NCI-H1436 (cell line): ENCODE measurements at regions not wholly inside any gene's neighbourhood (a gene's known extent, or its start where the extent isn't known, plus 50 kb on each side); places are given as distances from the start of the nearest gene placed in this dataset.
A peak's percentile ranks its signal among the peaks of the same experiment; 100 is the strongest.
"Not testable (repeated sequence)": the region's sequence is repeated elsewhere in the genome, so short reads cannot be mapped to it uniquely, and the experiment has no call there.

Source experiments
- DNase-seq: peaks from one replicate; lab custom pipeline; 2025; lab: John Stamatoyannopoulos, UW

DNA sequence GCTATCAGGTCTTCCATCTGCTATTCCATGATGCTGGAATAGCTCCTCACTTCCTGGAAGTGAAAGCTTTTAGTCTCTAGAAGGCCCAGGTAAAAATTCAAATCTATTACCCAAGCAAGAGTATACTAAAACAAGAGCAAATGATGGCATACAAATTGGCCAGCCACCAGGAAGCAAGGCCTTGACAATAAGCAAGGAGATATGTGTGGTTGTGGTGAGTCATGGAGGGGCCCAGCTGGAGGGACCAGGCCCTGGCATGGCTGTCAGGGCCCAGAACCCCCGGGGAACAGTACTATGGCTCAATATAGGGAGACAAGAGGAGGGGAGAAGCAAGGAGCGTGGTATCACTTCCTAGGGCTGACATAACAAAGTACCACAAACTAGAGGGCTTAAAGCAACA is 358.7 kb downstream of the RRAGC start:
- DNase-seq = no peak

DNA sequence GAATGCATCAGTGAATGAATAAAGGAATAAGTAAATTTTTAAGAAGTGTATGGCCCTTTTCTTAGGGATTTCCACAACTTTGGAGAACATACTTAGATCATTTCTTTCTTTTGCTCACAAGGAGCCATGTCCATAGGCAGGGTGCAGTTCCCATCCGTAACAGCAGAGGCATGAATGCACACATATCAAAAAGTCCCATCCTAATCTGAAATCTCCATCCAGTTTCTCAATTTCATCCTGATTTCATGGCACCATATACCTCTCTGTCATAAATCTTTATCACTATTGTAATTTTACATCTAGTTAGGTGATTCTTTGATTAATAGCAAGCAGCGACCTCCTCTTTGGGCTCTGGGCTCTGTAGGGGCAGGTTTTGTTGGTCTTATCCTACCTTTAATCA is 359.2 kb downstream of the RRAGC start:
- no peak for DNase-seq

DNA sequence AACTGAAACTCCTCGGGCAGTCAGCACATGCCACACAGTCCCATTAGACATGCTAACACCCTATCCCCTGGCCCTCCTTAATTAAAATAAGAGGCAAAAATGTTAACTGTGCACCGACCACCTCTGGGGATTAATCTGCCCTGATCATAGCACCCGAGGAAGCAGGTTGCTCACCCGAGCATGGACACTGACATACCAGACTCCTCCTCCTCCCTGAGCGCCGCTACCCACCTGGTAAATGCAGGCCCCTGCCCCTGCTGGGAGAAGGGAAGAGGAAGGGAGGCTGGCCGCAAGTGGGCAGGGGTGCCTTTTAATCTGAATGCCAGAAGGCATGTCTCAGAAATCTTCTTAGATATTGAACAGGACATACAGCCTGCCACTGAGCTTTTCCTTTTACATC is 360.9 kb downstream of the RRAGC start:
- DNase-seq = no peak

DNA sequence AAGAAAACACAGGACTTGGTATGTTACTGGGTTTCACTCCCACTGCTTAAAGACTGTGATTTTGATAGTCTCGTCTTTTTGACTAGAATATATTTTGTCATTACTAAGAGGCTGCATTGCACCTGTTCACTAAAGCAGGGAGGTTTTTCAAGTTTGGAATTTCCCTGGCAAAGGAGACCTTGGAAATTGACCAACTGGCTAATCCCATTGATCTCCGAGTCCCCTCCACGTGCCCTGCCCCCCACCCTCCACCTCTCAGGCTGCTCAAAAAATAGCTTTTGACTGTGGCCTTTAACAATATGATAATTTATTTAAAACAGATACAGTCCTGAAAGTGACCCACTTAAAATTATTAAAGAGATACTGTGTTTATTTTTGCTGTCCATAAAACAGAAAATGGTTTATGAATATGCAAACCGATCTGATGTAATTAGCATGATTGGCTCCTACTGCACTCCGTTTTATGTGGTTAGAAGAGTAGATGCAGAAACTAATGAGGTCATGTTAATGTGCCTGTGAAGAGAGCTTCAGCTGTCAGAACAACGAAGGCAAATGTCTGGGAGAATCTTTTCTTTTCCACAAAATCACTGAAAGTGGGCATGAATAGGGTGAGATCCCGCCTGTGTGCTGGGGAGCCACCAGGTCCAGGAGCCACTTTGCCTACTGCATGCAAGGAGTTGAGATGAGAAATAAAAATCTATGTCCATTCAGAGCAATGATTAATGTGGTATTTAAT is 361.5 kb downstream of the RRAGC start:
- no peak for DNase-seq

DNA sequence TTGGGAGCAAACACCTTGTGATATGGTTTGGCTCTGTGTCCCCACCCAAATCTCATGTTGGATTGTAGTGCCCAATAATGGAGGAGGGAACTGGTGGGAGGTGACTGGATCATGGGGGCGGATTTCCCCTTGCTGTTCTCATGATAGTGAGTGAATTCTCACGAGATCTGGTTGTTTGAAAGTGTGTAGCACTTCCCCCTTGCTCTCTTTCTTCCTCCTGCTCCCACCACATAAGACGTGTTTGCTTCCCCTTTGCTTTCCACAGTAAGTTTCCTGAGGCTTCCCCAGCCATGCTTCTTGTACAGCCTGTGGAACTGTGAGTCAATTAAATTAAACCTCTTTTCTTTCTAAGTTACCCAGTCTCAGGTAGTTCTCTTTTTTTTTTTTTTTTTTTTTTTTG is 366.3 kb downstream of the RRAGC start:
- not testable (repeated sequence) for DNase-seq

DNA sequence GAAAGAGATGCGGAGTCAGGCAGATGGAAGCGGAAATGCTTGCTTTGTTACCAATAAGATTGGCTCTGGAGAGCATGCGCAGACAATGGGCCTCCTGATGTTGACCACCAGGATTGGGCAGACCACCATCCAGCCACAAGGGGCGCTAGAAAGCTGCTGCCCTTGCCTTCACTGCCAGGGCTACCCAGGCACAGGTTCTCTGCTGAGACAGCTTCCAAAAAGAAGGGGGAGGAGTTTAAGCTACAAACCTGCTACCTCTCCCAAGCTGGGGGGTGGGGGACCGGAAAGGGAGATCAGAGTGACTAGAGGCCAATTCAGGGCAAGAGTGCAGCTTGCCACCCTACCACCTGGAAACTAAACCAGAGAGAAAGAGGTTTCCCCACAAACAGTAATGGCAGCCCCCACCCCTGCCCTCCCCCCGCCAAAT is 369.7 kb downstream of the RRAGC start:
- peak; percentile 5 for DNase-seq

DNA sequence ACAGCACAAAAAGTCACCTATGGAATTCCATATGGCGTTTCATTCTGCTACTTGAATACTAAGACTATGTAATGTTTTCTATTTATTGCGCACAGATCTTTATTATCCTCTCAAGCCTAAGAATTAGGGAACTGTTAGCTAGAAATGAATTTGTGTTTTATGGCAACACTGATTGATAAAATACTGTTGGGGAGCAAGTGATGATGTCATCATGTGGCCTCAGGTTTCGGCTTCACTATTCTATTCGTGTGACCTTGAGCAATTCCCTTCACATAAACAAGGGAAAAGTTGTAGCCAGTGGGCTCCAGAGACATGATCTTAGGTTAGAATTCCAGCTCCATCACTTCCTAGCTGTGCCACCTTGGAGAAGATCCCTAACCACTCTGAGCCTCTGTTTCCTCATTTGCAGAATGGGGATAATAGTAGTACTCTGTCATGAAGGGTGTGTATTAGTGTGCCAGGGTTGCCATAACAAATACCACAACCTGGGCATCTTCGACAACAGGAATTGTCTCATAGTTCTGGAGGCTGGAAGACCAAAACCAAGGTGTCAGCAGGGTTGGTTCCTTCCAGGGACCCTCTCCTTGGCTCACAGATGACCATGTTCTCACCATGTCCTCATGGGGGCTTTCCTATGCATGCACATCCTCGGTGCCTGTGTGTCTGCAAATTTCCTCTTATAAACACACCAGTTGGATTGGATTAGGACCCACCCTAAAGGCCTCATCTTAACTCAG is 371.2 kb downstream of the RRAGC start:
- DNase-seq = no peak

DNA sequence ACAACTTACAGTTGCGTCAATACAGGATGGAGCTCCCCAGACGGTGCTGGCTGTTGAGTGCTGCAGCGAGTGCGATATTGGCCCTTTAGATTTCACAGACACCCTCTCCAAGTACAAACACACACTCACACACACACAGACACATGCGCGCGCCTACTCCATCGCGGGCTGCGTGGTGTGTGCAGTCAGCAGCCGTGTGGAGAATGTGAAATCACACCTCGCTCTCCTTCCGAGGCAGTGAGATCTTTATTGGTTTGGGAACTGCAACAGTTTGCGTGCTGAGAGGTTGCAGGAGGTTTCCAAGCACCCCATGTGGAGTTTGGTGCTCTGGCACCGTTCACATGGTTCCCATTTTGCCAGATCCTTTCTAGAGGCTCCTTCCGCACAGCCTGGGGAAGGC is 372.2 kb downstream of the RRAGC start:
- no peak for DNase-seq

DNA sequence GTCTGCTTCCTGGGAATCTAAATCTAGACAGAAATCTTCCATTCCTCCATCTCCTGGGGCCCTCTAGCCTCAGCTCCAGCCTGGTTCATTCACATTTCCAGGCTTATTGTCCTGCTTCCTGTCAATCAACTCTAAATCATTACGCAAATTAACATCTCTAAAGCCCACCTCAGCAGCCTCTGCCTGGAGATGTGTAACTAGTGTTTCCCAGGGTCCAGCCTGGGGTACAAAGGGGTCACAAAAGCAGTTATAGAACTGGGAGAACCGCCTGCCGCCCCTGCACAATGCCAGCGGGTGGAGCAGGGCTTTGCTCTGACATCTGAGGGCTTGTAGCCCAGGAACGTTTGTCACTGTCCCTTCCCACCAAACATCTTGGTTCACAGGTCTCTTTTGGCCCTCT is 373.5 kb downstream of the RRAGC start:
- DNase-seq = no peak

DNA sequence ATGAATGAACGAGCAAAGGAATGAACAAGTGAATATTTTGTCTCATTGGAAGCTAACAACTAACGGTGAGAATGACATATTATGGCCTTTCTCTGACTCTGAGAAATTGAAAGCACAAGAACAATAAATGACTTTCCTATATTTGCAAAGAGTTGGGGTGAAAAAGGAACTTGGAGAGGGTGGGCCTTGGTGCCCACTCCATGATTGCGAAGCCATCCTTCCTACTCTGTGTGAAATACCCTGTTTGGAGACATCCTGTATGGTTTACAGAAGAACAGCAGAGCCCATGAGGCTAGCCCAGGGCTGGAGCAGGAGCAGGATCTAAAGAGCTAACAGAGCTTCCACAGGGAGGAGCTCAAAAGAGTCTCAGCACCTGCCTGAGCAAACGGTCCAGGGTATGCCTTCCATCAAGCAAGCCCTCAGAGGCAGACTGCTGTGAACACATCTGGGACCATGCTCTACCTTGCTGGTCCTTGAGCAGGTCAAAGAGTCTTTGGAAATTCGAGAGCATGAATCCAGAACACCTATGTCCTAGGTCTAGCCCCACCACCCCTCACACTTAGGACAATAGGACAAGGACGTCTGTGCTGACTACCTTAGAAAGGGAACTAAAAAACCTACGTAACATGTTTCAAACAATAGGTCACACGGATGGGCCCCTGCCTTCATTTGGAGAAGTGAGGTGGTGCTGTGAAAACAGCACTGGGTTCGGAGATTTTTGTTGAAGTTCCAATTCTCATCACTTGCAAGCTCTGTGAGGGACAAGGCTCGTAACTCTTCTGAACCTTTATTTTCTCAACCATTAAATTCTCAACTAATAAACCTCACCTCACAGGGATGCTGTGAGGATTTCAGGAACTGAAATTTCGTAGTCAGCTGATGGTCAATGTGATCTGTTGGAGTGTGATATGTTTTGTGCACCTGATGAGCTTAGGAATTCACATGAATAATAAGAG is 377.4 kb downstream of the RRAGC start:
- DNase-seq = no peak

DNA sequence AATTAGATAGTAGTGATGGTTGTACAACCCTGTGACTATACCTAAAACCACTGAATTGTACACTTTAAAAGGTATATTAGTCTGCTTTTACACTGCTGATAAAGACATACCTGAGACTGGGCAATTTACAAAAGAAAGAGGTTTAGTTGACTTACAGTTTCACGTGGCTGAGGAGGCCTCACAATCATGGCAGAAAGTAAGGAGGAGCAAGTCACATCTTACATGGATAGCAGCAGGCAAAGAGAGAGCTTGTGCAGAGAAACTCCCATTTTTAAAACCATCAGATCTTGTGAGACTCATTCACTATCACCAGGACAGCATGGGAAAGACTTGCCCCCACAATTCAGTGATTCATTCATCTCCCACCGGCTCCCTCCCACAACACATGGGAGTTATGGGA is 379.9 kb downstream of the RRAGC start:
- DNase-seq = not testable (repeated sequence)

DNA sequence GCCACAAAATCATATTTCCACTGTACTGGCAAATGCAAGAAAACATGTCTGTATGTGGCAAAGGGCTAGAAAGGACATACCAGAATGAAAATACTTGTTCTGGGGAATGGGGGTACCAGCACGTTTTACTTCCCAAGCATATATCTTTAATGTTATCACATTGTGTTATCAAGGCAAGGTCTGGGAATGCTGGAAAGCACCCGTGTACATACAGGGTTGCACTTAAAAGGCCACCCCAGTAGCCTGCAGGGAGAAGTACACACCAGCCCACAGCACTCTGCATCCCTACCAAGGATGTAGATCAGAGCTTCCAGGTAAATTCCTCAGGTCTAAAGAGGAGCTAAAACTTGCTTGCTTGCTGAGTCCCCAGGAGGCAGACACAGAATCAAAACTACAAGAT is 381.8 kb downstream of the RRAGC start:
- no peak for DNase-seq

DNA sequence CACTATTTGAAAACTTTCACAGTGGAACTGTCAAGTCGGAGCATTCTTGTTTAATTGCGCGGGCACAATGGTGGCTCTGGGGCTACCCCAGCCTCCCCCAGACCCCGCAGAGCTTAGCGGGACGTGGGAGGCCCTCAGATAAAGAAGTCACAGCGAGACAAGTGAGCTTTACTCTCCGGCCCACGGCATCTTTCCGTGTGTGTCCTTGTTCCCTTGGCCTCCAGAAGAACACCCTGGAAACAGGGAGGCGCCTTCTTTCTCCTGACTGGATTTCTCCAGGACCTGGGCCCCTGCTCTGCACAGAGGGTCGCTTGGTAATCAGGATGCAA is 382.8 kb downstream of the RRAGC start:
- DNase-seq = no peak

DNA sequence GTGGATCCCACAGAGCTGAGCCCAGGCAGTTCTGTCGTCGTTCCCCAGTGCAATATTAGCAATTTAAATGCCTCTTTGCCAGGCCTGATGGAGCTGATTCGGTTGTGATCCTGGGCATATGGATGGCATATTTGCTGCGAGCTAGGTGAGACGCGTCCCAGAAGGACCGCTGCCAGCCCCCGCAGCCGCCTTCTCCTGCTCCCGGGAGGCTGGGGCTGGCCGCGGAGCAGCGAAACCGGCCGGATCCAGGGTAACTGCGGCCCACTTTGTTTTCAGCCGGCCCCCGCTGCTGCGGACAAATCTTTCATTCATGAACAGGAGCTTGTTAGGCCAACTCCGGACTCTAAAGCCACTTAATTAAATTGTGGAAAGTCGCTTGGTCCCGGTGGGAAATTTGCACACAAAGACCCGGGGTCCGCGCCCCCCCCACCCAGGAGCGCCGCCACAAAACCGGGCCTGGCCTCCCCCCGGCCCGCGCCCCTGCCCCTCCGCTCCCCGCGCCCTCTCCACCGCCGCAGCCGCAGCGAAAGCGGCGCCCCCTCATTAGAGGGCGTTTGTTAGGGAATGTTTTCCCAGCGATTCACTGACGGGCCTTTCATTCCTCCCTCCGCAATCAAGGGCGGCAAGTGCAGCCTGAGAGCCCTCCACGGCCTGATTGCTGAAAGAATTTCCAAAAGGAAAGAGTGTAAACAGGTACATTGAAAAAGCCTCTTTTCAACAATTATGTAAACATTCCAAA is 383.3 kb downstream of the RRAGC start:
- DNase-seq = no peak

DNA sequence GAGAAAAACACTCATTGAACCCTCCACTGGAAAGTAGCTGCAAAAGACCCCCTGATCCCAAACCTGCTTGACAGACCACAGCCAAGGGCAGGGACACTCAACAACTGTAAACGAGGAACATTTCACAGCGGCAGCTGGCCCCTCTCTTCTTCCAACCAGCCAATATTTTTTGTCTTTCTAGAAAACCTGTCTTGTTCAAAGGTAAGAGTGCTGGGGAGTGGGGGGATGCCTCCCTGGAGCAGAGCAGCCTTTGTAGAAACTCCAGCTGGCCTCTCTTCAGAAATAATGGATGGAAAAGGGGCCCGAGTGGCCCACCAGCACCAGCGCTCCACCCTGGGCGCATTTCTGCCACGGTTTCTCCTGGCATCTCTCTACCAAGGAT is 384.0 kb downstream of the RRAGC start:
- no peak for DNase-seq

DNA sequence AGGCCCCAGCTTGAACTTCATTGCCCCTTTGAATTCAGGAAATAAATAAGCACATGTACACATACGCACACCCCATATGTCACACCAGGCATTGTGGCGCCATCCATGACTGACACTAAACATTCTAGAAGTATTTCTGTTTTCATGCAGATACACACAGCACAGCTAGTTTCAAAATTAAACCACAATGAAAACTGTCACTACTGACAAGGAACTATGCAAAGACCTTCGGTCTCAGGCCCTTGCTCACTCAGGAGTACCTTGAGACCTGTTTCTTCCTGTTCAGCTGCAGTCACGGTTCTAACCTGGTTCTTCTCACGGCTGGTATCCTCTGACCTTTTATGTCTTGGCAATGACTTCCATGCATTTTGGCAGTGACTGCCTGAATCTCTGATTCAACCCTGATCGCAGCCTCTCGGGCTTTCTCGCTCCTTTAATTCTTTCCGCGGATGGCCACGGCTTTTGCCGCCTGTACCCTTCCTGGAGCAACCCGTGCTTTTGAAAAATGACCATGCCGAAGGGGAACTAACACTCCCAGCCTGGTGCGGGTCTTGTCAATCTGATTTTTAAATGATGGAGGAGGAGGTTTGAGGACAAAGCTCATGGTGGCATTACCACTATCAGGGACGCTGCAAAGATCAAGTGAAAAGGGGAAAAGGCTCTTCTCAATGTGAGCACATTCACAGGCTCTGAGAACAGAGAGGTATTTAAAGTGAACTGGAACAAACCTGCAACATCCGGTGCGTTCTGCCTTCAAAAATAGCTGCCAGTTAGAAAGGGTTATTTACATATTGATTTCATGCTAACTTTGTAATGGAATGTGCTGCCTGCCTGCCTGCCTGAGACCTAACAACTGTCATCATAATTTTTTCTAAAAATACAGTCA is 384.6 kb downstream of the RRAGC start:
- DNase-seq = no peak

DNA sequence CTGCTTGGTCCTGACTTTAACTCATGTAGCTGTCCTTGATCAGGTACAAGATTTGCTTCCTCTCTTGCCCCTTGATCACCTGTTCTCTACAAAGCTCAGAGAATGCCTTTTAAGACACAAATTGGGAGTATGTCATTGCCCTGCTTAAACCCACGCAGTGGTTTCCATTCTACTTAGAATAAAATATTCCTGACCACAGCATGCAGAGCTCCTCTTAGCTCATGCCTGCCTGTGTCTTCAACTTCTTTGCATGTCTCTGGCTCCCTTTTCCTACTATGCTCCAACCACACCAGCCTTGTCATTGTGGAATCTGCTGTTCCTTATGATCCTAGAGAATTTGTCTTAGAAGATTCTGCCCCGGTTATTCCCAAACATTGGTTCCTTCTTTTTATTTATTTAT is 393.1 kb downstream of the RRAGC start:
- no peak for DNase-seq

DNA sequence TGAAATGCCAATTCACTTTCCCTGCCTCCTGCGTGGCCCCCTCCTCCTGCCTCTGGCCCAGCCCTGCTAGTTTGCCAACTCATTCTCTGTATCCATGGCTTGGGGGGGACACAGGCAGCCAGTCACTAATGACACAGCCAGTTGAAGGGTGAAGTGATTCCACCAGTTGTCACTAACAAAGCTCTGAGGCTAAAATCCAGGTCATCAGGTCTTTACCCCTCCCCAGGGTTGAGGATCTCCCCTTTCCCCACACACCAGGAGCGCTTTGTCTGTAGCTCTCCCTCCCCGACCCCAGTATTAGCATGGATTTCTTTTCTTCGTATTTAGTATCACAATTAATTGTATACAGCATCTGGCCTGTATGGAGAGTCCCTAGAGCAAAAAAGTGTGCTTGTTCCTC is 394.1 kb downstream of the RRAGC start:
- no peak for DNase-seq

DNA sequence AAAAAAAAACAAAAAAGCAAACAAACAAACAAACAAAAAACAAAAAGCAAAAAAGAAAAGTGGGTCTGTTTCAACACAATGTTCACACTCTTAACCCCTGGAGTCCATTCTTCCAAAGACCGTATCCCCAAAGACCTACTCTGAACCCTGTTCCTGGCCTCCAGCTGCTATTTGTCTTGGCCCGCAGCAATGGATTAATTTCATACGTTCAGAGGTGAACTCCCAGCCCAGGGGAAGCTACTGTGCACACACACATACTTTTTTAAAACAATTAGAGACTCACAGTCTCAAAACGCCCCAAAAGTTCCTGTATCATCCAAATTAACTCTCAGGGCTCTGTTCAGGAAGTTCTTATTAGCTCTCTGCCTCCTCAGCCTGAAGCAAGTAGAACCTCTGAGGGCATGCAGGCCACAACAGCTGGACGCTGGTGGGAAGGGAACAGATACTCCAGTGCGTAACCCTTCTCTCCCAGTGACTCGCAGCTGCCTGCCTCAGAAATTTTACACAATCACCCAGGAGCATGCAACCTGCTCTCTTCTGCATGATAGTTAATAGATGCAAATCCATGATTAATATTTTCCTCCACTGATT is 395.4 kb downstream of the RRAGC start:
- DNase-seq = no peak

DNA sequence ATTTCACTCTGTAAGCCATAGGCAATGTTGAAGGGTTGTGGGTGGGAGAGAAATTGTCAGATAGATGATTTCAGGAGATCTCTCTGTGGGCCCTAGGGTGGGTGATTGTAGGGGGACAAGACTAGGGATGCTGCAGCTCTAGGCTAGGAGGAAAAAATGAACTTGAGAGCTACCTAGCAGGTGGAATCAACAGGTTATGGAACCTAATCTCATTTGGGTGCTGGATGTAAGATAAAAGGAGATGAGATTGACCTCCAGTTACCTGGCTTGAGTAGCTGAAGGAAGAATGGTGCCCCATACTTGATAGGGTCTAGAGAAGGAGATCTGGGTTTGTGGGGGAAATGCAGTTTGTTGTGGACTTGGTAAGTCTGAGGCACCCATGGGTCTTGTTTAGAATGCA is 396.5 kb downstream of the RRAGC start:
- DNase-seq = no peak

DNA sequence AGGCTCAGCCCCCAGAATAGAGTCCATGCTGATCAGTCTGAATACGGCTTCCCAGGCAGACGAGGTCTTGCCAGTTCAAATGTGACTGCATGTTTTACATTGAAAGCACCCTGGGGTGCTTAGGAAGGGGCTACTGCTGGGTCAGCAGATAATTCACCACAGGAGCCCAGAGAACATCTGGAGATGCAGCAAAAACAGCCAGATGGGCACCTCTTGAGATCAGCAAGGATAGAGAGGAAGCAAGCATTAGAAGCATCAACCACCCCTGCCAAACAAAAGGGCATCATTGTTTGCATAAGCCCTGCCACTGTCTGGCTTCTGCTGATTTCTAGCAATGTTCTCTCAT is 403.1 kb downstream of the RRAGC start:
- no peak for DNase-seq
